ENCODE measurements at regions not wholly inside any gene's neighbourhood (a gene's known extent, or its start where the extent isn't known, plus 50 kb on each side); places are given as distances from the start of the nearest gene placed in this dataset.

DNA sequence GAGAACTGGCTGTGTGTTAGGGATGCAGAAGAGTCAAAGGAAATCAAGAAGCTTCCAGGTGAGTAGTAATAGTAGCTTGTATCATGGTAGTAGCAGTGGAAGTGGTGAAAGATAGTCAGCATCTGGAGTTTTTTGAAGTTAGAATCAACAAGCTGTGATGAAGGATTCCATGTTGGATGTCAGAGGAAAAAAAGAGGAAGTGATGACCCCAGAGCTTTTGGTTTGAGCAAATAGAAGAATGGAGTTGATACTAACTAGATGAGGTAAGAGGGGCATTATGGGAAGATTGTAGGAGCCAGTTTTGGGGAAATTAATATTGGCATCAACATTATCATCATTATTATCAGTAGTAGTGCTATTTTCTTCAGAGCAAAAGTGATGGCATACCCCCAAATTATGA, 542.2 kb downstream of the XIRP2 start:
- H2AFZ ChIP-seq (ENCODE audit: low read depth, low read length): no peak overlapping the region
- no peaks in the 10 kb centered on the region for H3K36me3 ChIP-seq (replicated peaks; ENCODE audit: low read depth, low read length)
- H3K9ac ChIP-seq (ENCODE audit: low read length): no peak overlapping the region
- H3K27ac ChIP-seq (ENCODE audit: low read length): no peak overlapping the region
- H3K4me3 ChIP-seq (ENCODE audit: low read length): no peak overlapping the region
- no peaks in the 10 kb centered on the region for H4K20me1 ChIP-seq (ENCODE audit: insufficient read depth, low read length)
- H3K4me1 ChIP-seq (ENCODE audit: low read length): no peaks in the 10 kb centered on the region
- H3K79me2 ChIP-seq (ENCODE audit: low read length): no peaks in the 10 kb centered on the region
- H3K27me3 ChIP-seq (ENCODE audit: low read depth, low read length): no peaks in the 10 kb centered on the region
- TF ChIP-seq EZH2phosphoT487 (IDR thresholded peaks at IDR 0.05; ENCODE audit: low read depth): no peak
- TF ChIP-seq, protein P1, sequence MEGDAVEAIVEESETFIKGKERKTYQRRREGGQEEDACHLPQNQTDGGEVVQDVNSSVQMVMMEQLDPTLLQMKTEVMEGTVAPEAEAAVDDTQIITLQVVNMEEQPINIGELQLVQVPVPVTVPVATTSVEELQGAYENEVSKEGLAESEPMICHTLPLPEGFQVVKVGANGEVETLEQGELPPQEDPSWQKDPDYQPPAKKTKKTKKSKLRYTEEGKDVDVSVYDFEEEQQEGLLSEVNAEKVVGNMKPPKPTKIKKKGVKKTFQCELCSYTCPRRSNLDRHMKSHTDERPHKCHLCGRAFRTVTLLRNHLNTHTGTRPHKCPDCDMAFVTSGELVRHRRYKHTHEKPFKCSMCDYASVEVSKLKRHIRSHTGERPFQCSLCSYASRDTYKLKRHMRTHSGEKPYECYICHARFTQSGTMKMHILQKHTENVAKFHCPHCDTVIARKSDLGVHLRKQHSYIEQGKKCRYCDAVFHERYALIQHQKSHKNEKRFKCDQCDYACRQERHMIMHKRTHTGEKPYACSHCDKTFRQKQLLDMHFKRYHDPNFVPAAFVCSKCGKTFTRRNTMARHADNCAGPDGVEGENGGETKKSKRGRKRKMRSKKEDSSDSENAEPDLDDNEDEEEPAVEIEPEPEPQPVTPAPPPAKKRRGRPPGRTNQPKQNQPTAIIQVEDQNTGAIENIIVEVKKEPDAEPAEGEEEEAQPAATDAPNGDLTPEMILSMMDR (IDR thresholded peaks at IDR 0.05; ENCODE audit: low read depth, low read length): no peak
- H3K9me3 ChIP-seq (ENCODE audit: insufficient read depth, low read length): no peaks in the 10 kb centered on the region
- H3K4me2 ChIP-seq (ENCODE audit: low read length): no peak overlapping the region

DNA sequence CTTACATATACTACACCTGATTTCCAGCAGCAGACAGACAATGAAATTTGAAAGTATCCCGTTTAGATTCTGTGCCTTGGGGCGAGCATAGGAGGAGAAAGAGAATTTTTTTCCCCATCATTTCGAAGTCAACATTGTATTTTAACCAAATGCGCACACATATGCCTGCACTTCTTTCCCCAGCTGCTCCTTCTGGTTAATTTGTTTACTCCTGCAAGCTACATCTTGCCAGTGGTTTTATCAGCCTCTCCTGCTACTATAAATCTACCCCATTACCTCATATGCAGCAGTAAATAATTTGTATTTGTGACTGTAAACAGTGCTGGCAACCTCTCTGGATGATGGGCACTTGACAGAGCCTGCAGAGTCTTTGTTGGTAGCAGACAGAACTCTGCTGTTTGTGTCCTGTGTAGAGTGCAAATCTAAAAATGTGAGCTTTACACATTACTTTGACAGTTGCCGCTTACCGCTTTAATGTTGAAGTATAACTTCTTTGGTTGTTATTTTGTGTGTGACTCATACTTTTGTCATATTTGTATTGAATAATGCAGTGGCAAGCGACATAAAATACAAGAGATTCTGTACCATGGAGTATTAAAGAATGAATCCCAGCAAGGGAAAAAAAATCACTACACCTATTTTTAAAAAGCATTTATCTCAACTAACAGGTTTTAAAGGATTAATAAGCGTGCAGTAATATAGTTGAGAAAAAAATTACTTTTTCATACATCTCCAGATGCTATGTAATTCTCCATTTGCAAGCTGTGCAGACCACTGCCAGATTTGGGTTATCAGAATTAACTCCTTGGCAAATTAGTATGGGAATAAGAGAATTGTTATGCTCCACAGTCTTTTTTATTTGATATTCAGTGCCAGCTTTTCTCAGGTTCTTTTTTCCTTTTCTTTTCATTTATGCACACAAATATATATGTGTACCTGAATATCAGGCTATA, 536.8 kb downstream of the XIRP2 start:
- Histone ChIP-seq H3K79me2 (ENCODE audit: low read length) (no peaks in the 10 kb centered on the region), H4K20me1 (ENCODE audit: insufficient read depth, low read length) (no peaks in the 10 kb centered on the region), H3K9ac (ENCODE audit: low read length) (no peak overlapping the region), H3K4me2 (ENCODE audit: low read length) (no peak overlapping the region), H3K4me1 (ENCODE audit: low read length) (no peaks in the 10 kb centered on the region), H3K27ac (ENCODE audit: low read length) (no peak overlapping the region), H2AFZ (ENCODE audit: low read depth, low read length) (no peak overlapping the region), H3K4me3 (ENCODE audit: low read length) (no peak overlapping the region), H3K36me3 (replicated peaks; ENCODE audit: low read depth, low read length) (no peaks in the 10 kb centered on the region), H3K9me3 (ENCODE audit: insufficient read depth, low read length) (no peaks in the 10 kb centered on the region), H3K27me3 (ENCODE audit: low read depth, low read length) (no peaks in the 10 kb centered on the region)
- no peak for TF ChIP-seq EZH2phosphoT487 (IDR thresholded peaks at IDR 0.05; ENCODE audit: low read depth)
- TF ChIP-seq, protein P1 (IDR thresholded peaks at IDR 0.05; ENCODE audit: low read depth, low read length): no peak

DNA sequence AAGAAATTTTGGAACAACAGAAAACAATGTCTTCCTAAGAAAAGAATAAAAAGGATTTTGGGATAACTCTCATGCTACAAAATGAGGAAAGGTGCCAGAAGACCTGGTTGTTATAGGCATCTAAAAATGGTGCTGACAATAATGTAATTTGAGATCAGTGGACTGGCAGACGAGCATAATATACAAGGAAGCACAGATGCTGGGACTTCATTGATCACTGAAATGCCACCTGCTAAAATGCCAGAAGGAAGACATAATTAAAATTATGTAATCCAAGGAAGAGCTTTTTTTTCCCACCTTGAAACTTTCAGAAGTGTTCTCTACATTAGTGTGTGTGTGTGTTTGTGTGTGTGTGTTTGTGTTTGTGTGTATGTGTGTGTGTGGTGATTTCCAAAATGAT, 535.9 kb downstream of the XIRP2 start:
- Histone ChIP-seq H3K4me2 (ENCODE audit: low read length) (no peak overlapping the region), H3K4me3 (ENCODE audit: low read length) (no peak overlapping the region), H3K36me3 (replicated peaks; ENCODE audit: low read depth, low read length) (no peaks in the 10 kb centered on the region), H3K27ac (ENCODE audit: low read length) (no peak overlapping the region), H2AFZ (ENCODE audit: low read depth, low read length) (no peak overlapping the region), H3K9ac (ENCODE audit: low read length) (no peak overlapping the region), H3K79me2 (ENCODE audit: low read length) (no peaks in the 10 kb centered on the region), H4K20me1 (ENCODE audit: insufficient read depth, low read length) (no peaks in the 10 kb centered on the region), H3K9me3 (ENCODE audit: insufficient read depth, low read length) (no peaks in the 10 kb centered on the region), H3K4me1 (ENCODE audit: low read length) (no peaks in the 10 kb centered on the region), H3K27me3 (ENCODE audit: low read depth, low read length) (no peaks in the 10 kb centered on the region)
- TF ChIP-seq, protein P1 (IDR thresholded peaks at IDR 0.05; ENCODE audit: low read depth, low read length): no peak
- no peak for TF ChIP-seq EZH2phosphoT487 (IDR thresholded peaks at IDR 0.05; ENCODE audit: low read depth)

DNA sequence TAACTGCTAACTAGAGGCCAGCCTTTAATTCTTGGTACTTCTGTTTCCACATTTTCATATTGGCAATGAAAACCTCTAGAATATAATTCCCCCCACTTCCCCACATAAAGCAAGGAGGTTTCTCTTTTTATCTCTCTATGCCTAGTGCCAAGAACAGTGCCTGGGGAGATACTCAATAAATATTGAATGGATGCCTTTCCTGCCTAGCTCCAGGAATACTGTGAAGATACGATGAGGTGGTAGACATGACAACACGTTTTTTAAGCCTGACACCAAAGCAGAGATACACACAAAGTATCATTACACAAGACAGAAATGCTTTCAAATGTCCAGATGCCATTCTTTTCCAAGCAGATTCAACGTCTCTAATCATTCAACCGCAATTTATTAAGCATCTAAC, 535.5 kb downstream of the XIRP2 start:
- Histone ChIP-seq H3K4me2 (ENCODE audit: low read length) (no peak overlapping the region), H3K4me1 (ENCODE audit: low read length) (no peaks in the 10 kb centered on the region), H2AFZ (ENCODE audit: low read depth, low read length) (no peak overlapping the region)

More for the DNA sequence above, 535.5 kb downstream of the XIRP2 start:
- H3K27me3 ChIP-seq (ENCODE audit: low read depth, low read length): no peaks in the 10 kb centered on the region
- H3K9ac ChIP-seq (ENCODE audit: low read length): no peak overlapping the region
- no peak overlapping the region for H3K27ac ChIP-seq (ENCODE audit: low read length)
- H4K20me1 ChIP-seq (ENCODE audit: insufficient read depth, low read length): no peaks in the 10 kb centered on the region
- no peaks in the 10 kb centered on the region for H3K9me3 ChIP-seq (ENCODE audit: insufficient read depth, low read length)
- no peak overlapping the region for H3K4me3 ChIP-seq (ENCODE audit: low read length)
- no peaks in the 10 kb centered on the region for H3K36me3 ChIP-seq (replicated peaks; ENCODE audit: low read depth, low read length)
- H3K79me2 ChIP-seq (ENCODE audit: low read length): no peaks in the 10 kb centered on the region
- no peak for TF ChIP-seq EZH2phosphoT487 (IDR thresholded peaks at IDR 0.05; ENCODE audit: low read depth)
- TF ChIP-seq, protein P1 (IDR thresholded peaks at IDR 0.05; ENCODE audit: low read depth, low read length): no peak

Data from OCI-LY3 (cell line).